H1 (cell line): ENCODE measurements at regions not wholly inside any gene's neighbourhood (a gene's known extent, or its start where the extent isn't known, plus 50 kb on each side); places are given as distances from the start of the nearest gene placed in this dataset.

Experiments used
- CTCF ChIA-PET: fragments of 300-600 bp; sonication (Branson Sonifier 250); formaldehyde crosslinking; loops from one replicate; lab custom pipeline; 2021; ENCODE audit not compliant: partially characterized antibody; lab: Charles Lee
- POLR2A ChIA-PET: fragments of 300-600 bp; sonication (Branson Sonifier 250); formaldehyde crosslinking; loops from one replicate; lab custom pipeline; 2021; ENCODE audit warnings: inconsistent platforms; ENCODE audit not compliant: partially characterized antibody; lab: Charles Lee
- DNase-seq, 2 experiments: peaks; one replicate each; pipeline versions ENCODE4 v3.0.0 to v3.0.0-alpha.2; 2010 to 2022; ENCODE audit warnings: low spot score in 2 of 2, low read depth in 1 of 2, mixed read lengths in 1 of 2
- FAIRE-seq: peaks from 2 replicates; lab custom pipeline; 2011; peaks lifted over from hg19 to GRCh38; lab: Jason Lieb, UNC
- H2AFZ ChIP-seq: 2 replicates; pipeline ENCODE4 v1.8.1; 2012; ENCODE audit warnings: low read length, inconsistent platforms
- H2AK5ac ChIP-seq: 2 replicates; pipeline ENCODE4 v1.6.1; 2013; ENCODE audit warnings: low read depth, low read length
- H2BK120ac ChIP-seq: replicated peaks from 2 replicates; pipeline ENCODE3; 2013; ENCODE audit warnings: low read depth, low read length, inconsistent platforms
- H2BK12ac ChIP-seq: 2 replicates; pipeline ENCODE4 v1.6.1; 2013; ENCODE audit warnings: low read depth, low read length
- H2BK15ac ChIP-seq: 2 replicates; pipeline ENCODE4 v1.6.1; 2013; ENCODE audit warnings: low read length
- H2BK20ac ChIP-seq: 2 replicates; pipeline ENCODE4 v1.6.1; 2013; ENCODE audit warnings: low read length
- H2BK5ac ChIP-seq: 2 replicates; pipeline ENCODE4 v1.6.1; 2013; ENCODE audit warnings: low read depth, low read length
- H3K14ac ChIP-seq: 2 replicates; pipeline ENCODE4 v1.6.1; 2013; ENCODE audit warnings: inconsistent platforms; ENCODE audit not compliant: insufficient read length
- H3K18ac ChIP-seq: 2 replicates; pipeline ENCODE4 v1.6.1; 2013; ENCODE audit warnings: low read length; ENCODE audit errors: extremely low read depth
- H3K23ac ChIP-seq: 2 replicates; pipeline ENCODE4 v1.6.1; 2013; ENCODE audit warnings: inconsistent platforms; ENCODE audit not compliant: insufficient read length
- H3K23me2 ChIP-seq: 2 replicates; pipeline ENCODE4 v1.6.1; 2013; ENCODE audit warnings: low read depth, low read length
- H3K27ac ChIP-seq: 2 replicates; pipeline ENCODE4 v1.6.1; 2011; ENCODE audit warnings: low read depth, low read length, inconsistent platforms
- H3K27me3 ChIP-seq, 4 experiments: replicated peaks in 1 of 4; 1 replicate in 1 of 4; 2 replicates in 3 of 4; pipeline versions ENCODE4 v1.6.1 to v1.8.1; 2011 to 2013; ENCODE audit warnings: low read length in 3 of 4, mild to moderate bottlenecking in 3 of 4, inconsistent platforms in 2 of 4, mixed read lengths in 2 of 4, moderate library complexity in 1 of 4; ENCODE audit not compliant: control insufficient read depth in 3 of 4, insufficient read depth in 3 of 4; ENCODE audit errors: extremely low read depth in 1 of 4
- H3K36me3 ChIP-seq, 4 experiments: 2 replicates each; pipeline versions ENCODE4 v1.6.1 to v1.8.1; 2011 to 2013; ENCODE audit warnings: mild to moderate bottlenecking in 4 of 4, low read length in 3 of 4, moderate library complexity in 2 of 4, control low read depth in 1 of 4, inconsistent platforms in 1 of 4; ENCODE audit not compliant: insufficient read depth in 4 of 4, control insufficient read depth in 2 of 4
- H3K4ac ChIP-seq: replicated peaks from 2 replicates; pipeline ENCODE3; 2013; ENCODE audit warnings: low read length, low read depth, mixed read lengths, inconsistent platforms; ENCODE audit not compliant: insufficient read length
- H3K4me1 ChIP-seq, 4 experiments: replicated peaks in 1 of 4; 1 replicate in 1 of 4; 2 replicates in 3 of 4; pipeline versions ENCODE4 v1.6.1 to v1.8.1; 2011 to 2013; ENCODE audit warnings: low read length in 3 of 4, inconsistent platforms in 2 of 4, mixed read lengths in 1 of 4; ENCODE audit not compliant: insufficient read depth in 4 of 4, control insufficient read depth in 3 of 4
- H3K4me2 ChIP-seq, 2 experiments: 2 replicates each; pipeline versions ENCODE4 v1.6.1 to v1.8.1; 2011 to 2013; ENCODE audit warnings: low read depth in 2 of 2, low read length in 2 of 2, control low read depth in 1 of 2, inconsistent platforms in 1 of 2, mild to moderate bottlenecking in 1 of 2; ENCODE audit not compliant: insufficient read depth in 1 of 2
- H3K4me3 ChIP-seq, 4 experiments: fragments of 200-600, 300-600 bp in 1 of 4; sonication (generic), shearing (Covaris generic), sonication (Bioruptor Twin) in 1 of 4; 2 replicates each; pipeline versions ENCODE4 v1.5.1 to v1.8.1; 2011 to 2016; ENCODE audit warnings: low read length in 4 of 4, low read depth in 3 of 4, control low read depth in 2 of 4, inconsistent platforms in 2 of 4, mild to moderate bottlenecking in 2 of 4, mixed read lengths in 1 of 4, moderate library complexity in 1 of 4; ENCODE audit not compliant: insufficient read depth in 2 of 4; ENCODE audit errors: extremely low read depth in 1 of 4
- H3K56ac ChIP-seq: replicated peaks from 2 replicates; pipeline ENCODE3; 2013; ENCODE audit warnings: low read depth, mild to moderate bottlenecking, mixed read lengths, low read length, inconsistent platforms; ENCODE audit not compliant: insufficient read length
- H3K79me1 ChIP-seq: 2 replicates; pipeline ENCODE4 v1.6.1; 2013; ENCODE audit warnings: low read depth, low read length, control low read depth
- H3K79me2 ChIP-seq, 2 experiments: 2 replicates each; pipeline versions ENCODE4 v1.6.1 to v1.8.1; 2012 to 2013; ENCODE audit warnings: low read length in 2 of 2, mild to moderate bottlenecking in 2 of 2, inconsistent platforms in 1 of 2; ENCODE audit not compliant: insufficient read depth in 2 of 2, control insufficient read depth in 1 of 2
- H3K9ac ChIP-seq, 4 experiments: replicated peaks in 1 of 4; 1 replicate in 1 of 4; 2 replicates in 3 of 4; pipeline versions ENCODE4 v1.6.1 to v1.8.1; 2011 to 2013; ENCODE audit warnings: low read depth in 3 of 4, low read length in 3 of 4, control low read depth in 2 of 4, mild to moderate bottlenecking in 2 of 4, moderate library complexity in 2 of 4, inconsistent platforms in 1 of 4; ENCODE audit errors: extremely low read depth in 1 of 4
- H3K9me3 ChIP-seq, 2 experiments: 2 replicates each; pipeline versions ENCODE4 v1.6.1 to v1.8.1; 2012 to 2013; ENCODE audit warnings: mild to moderate bottlenecking in 2 of 2, moderate library complexity in 2 of 2, control low read depth in 1 of 2, inconsistent platforms in 1 of 2, low read depth in 1 of 2, low read length in 1 of 2, mixed read lengths in 1 of 2; ENCODE audit not compliant: insufficient read depth in 2 of 2
- H4K20me1 ChIP-seq, 2 experiments: replicated peaks in 1 of 2; 2 replicates each; pipeline versions ENCODE3 to v1.8.1; 2011 to 2013; ENCODE audit warnings: inconsistent platforms in 2 of 2, low read length in 2 of 2, mild to moderate bottlenecking in 1 of 2; ENCODE audit not compliant: insufficient read depth in 2 of 2, control insufficient read depth in 1 of 2
- H4K5ac ChIP-seq: 2 replicates; pipeline ENCODE4 v1.6.1; 2013; ENCODE audit warnings: low read length, low read depth, mixed read lengths, inconsistent platforms; ENCODE audit not compliant: insufficient read length
- H4K8ac ChIP-seq: 2 replicates; pipeline ENCODE4 v1.8.0; 2013; ENCODE audit warnings: mild to moderate bottlenecking, moderate library complexity, low read length, inconsistent platforms; ENCODE audit not compliant: insufficient read depth; ENCODE audit errors: extremely low read depth
- H4K91ac ChIP-seq: replicated peaks from 2 replicates; pipeline ENCODE3; 2013; ENCODE audit warnings: low read length, mixed read lengths, inconsistent platforms; ENCODE audit not compliant: insufficient read length
- CHD2 ChIP-seq: IDR thresholded peaks from 2 replicates; pipeline ENCODE4 v1.6.1; 2012; ENCODE audit warnings: low read length, improper control_type of control experiment
- WGBS, 2 experiments: shearing (Covaris generic) in 1 of 2; methylation state at CpG; one replicate each; pipeline versions ENCODE4 v1.1.6 to v1.1.7; 2013 to 2015; ENCODE audit warnings: low lambda C conversion rate in 2 of 2, mixed read lengths in 2 of 2, inconsistent platforms in 1 of 2, low coverage in 1 of 2, missing lambda C conversion rate in 1 of 2; ENCODE audit not compliant: insufficient replicate concordance in 2 of 2, insufficient coverage in 1 of 2, insufficient read length in 1 of 2; ENCODE audit errors: extremely low coverage in 1 of 2, missing lambda C conversion rate in 1 of 2; 5-methylcytosine and 5-hydroxymethylcytosine counted together

DNA sequence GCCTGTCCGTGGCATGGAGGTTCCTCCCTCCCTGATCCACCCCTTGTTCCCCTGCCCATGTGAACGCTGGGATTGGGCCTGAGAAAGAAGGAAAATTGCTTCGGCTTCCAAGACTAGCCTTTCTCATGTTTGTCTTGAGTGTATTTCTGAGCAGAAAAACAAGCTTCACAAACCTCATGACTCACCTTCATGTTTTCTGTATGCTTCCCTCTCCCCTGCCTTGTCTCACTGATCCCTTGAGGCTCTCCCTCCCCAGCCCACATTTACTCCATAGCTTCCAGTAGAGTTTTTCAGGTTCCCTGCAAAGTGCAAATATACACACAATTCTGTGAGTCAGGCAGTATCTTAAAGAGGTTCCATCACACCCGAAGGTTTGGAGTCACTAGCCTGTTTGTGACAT lies 572.4 kb downstream of the UQCRFS1 start:
- ChIA-PET CTCF (interaction anchor here (0.7 to 1.6 kb wide), 6 partner anchors 10 to 172 kb away, joined by 3 to 5 read pairs (median 3); no protein-coding TSS in a partner anchor), POLR2A (no interaction called here)
- Histone ChIP-seq H3K36me3 (no peaks in the 10 kb centered on the region; a peak in 1 of 8 replicates), H3K56ac (no peak overlapping the region), H2AFZ (no peak overlapping the region), H4K8ac (no peak overlapping the region), H3K4me2 (no peak overlapping the region), H2BK5ac (no peak overlapping the region), H2BK120ac (no peak overlapping the region), H3K79me2 (no peaks in the 10 kb centered on the region), H3K4me1 (no peaks in the 10 kb centered on the region), H3K18ac (no peak overlapping the region), H3K27me3 (no peaks in the 10 kb centered on the region), H3K9me3 (no peaks in the 10 kb centered on the region), H4K5ac (no peak overlapping the region), H3K9ac (no peak overlapping the region), H2BK12ac (no peak overlapping the region), H3K14ac (no peak overlapping the region), H2BK15ac (no peak overlapping the region), H3K23ac (no peak overlapping the region), H3K4me3 (no peak overlapping the region), H3K4ac (no peak overlapping the region), H3K27ac (no peak overlapping the region), H3K79me1 (no peaks in the 10 kb centered on the region), H2BK20ac (no peak overlapping the region), H3K23me2 (no peaks in the 10 kb centered on the region), H4K20me1 (peaks cover 0 to 2% of the 10 kb centered on the region in 2 experiments), H4K91ac (no peak overlapping the region), H2AK5ac (no peak overlapping the region)
- 94% methylated on average over 3 of the region's 4 CpGs; no CpG with 5 or more reads in 1 of the 2 experiments for WGBS, 2 experiments
- no peak for FAIRE-seq
- no peak for TF ChIP-seq CHD2
- no peak for DNase-seq
